EL (cell line): ENCODE measurements at regions not wholly inside any gene's neighbourhood (a gene's known extent, or its start where the extent isn't known, plus 50 kb on each side); places are given as distances from the start of the nearest gene placed in this dataset.

ENCODE experiments used
- DNase-seq: peaks from one replicate; pipeline ENCODE4 v3.0.0-alpha.2; 2016

GRCh38 chr3:141418751-141419150, 50.4 kb downstream of the ZBTB38 start:
- no peak for DNase-seq

- DNase-seq, result no peak
Measured at GRCh38 chr3:141419946-141420345, 51.6 kb downstream of the ZBTB38 start.

GRCh38 chr3:141421186-141421585, 52.9 kb downstream of the ZBTB38 start:
- DNase-seq, result no peak

GRCh38 chr3:141421639-141422319, 53.5 kb downstream of the ZBTB38 start:
- peak; percentile 88 for DNase-seq

GRCh38 chr3:141422961-141423582, 54.8 kb downstream of the ZBTB38 start:
- DNase-seq, result no peak

- peak; percentile 48 for DNase-seq
Measured at GRCh38 chr3:141425523-141426233, 57.4 kb downstream of the ZBTB38 start.

- DNase-seq, result peak; percentile 64
Measured at GRCh38 chr3:141426404-141427034, 58.2 kb downstream of the ZBTB38 start.

- no peak for DNase-seq
Measured at GRCh38 chr3:141427764-141428163, 59.1 kb upstream of the RASA2 start.

GRCh38 chr3:141429371-141430035, 57.3 kb upstream of the RASA2 start:
- DNase-seq, result no peak

- DNase-seq, result no peak
Measured at GRCh38 chr3:141430316-141430715, 56.5 kb upstream of the RASA2 start.

- no peak for DNase-seq
Measured at GRCh38 chr3:141431411-141432378, 55.1 kb upstream of the RASA2 start.

- DNase-seq, result no peak
Measured at GRCh38 chr3:141432904-141433303, 53.9 kb upstream of the RASA2 start.

GRCh38 chr3:141434255-141434654, 52.6 kb upstream of the RASA2 start:
- no peak for DNase-seq

GRCh38 chr3:141436180-141436579, 50.6 kb upstream of the RASA2 start:
- DNase-seq, result no peak
